ENCODE measurements at regions not wholly inside any gene's neighbourhood (a gene's known extent, or its start where the extent isn't known, plus 50 kb on each side); places are given as distances from the start of the nearest gene placed in this dataset.
"Not testable (repeated sequence)": the region's sequence is repeated elsewhere in the genome, so short reads cannot be mapped to it uniquely, and the experiment has no call there.

DNA sequence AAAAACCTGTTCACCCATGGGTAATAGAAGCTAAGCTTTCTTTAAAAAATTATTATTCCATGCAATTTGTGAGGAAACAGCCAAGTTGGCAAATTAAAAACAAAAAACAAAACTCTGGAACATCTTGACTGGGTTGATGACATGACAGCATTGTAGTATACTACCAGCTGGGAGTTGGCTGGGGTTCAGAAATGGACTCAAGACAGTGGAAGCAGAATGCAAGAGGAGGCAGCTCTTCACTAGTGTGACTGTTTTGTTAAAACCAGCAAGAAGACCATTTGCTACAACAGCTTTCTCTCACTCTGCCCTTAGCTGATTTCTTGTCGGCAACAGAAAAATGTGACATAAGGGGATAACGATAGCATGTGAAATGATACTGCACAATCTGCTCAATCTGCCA, 1298.9 kb upstream of the ADGRL4 start:
- TF ChIP-seq, protein P1, sequence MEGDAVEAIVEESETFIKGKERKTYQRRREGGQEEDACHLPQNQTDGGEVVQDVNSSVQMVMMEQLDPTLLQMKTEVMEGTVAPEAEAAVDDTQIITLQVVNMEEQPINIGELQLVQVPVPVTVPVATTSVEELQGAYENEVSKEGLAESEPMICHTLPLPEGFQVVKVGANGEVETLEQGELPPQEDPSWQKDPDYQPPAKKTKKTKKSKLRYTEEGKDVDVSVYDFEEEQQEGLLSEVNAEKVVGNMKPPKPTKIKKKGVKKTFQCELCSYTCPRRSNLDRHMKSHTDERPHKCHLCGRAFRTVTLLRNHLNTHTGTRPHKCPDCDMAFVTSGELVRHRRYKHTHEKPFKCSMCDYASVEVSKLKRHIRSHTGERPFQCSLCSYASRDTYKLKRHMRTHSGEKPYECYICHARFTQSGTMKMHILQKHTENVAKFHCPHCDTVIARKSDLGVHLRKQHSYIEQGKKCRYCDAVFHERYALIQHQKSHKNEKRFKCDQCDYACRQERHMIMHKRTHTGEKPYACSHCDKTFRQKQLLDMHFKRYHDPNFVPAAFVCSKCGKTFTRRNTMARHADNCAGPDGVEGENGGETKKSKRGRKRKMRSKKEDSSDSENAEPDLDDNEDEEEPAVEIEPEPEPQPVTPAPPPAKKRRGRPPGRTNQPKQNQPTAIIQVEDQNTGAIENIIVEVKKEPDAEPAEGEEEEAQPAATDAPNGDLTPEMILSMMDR (IDR thresholded peaks at IDR 0.05; ENCODE audit: extremely low read depth, insufficient read depth, missing control alignments) = no peak
- DNase-seq (ENCODE audit: low spot score) = no peak
- in situ Hi-C loops (cut with MboI; ENCODE audit: low pct_unique_long_range_greater_than_20kb, low sequenced_read_pairs, unreplicated experiment) = no loop called here

DNA sequence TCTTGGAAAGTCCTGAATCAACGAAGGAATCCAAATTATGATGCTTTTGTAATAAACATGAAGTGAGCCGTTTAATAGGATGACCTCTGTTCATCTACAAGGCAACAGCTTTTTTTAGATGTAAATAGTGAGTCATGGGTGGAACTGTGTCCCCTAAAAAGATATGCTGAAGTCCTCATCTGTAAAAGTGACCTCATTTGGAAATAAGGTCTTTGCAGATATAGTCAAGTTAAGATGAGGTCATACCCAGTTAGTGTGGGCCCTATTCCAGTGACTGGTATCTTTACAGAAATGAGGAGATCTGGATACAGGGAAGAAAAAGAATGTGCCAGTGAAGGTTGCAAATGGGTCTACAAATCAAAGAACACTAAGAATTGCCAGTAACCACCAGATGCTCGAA, 1287.3 kb upstream of the ADGRL4 start:
- in situ Hi-C loops (cut with MboI; ENCODE audit: low pct_unique_long_range_greater_than_20kb, low sequenced_read_pairs, unreplicated experiment) = no loop called here
- DNase-seq (ENCODE audit: low spot score) = no peak
- TF ChIP-seq, protein P1 (IDR thresholded peaks at IDR 0.05; ENCODE audit: extremely low read depth, insufficient read depth, missing control alignments) = no peak

DNA sequence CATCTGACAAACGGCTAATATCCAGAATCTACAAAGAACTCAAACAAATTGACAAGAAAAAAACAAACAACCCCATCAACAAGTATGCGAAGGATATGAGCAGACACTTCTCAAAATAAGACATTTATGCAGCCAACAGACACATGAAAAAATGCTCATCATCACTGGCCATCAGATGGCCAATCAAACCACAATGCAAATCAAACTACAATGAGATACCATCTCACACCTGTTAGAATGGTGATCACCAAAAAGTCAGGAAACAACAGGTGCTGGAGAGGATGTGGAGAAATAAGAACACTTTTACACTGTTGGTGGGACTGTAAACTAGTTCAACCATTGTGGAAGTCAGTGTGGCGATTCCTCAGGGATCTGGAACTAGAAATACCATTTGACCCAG, 1282.2 kb upstream of the ADGRL4 start:
- DNase-seq (ENCODE audit: low spot score); in situ Hi-C loops (cut with MboI; ENCODE audit: low pct_unique_long_range_greater_than_20kb, low sequenced_read_pairs, unreplicated experiment): not testable (repeated sequence)

DNA sequence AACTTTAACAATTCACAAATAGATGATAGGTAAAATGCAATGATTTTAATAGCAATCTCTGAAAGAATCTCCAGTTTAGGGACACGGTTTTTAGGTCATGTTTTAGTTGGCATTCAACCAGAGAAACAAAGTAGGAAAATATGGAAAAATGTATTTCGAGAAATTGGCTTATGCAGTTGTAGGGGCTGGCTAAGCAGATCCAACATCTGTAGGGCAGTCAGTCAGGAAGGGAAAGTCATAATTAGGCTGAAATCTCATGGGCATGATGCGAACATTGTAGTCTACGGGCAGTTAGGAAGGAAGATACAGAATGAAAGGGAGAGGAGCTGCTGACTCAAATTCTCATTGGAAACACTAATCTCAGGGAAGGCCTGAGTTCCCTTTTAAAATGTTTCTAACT, 1276.0 kb upstream of the ADGRL4 start:
- no peak for DNase-seq (ENCODE audit: low spot score)
- in situ Hi-C loops (cut with MboI; ENCODE audit: low pct_unique_long_range_greater_than_20kb, low sequenced_read_pairs, unreplicated experiment) = no loop called here
- TF ChIP-seq, protein P1 (IDR thresholded peaks at IDR 0.05; ENCODE audit: extremely low read depth, insufficient read depth, missing control alignments) = no peak

DNA sequence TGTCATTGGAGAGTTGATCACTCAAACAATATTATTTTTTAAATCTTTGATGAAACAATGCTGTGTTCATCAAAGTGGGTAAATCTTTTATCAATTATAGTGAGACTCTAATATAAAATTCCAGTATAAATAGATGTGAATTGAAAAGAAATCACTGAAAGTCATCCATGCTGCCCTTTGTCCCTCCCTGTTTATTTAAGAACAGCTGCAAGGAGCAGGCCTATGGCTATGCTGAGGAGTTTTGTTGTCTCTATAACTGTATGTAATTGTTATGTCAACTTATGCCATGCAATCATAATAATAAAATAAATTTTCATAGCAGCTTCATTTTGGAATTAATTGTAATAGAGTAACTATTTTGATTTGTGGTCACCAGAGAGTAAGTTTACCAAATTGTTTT, 1272.4 kb upstream of the ADGRL4 start:
- TF ChIP-seq, protein P1 (IDR thresholded peaks at IDR 0.05; ENCODE audit: extremely low read depth, insufficient read depth, missing control alignments) = no peak
- no peak for DNase-seq (ENCODE audit: low spot score)
- in situ Hi-C loops (cut with MboI; ENCODE audit: low pct_unique_long_range_greater_than_20kb, low sequenced_read_pairs, unreplicated experiment) = no loop called here

DNA sequence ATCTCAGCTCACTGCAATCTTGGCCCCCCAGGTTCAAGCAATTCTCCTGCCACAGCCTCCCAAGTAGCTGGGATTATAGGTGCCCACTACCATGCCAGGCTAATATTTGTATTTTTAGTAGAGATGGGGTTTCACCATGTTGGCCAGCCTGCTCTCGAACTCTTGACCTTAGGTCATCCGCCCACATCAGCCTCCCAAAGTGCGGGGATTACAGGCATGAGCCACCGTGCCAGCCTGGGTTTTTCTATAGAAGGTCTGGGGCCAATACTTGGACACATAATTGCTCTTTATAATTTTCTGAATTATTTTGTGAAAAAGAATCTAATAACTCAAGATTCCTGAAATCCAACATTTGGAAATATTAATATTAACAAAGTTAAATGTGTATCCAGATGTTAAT, 1267.7 kb upstream of the ADGRL4 start:
- in situ Hi-C loops (cut with MboI; ENCODE audit: low pct_unique_long_range_greater_than_20kb, low sequenced_read_pairs, unreplicated experiment) = no loop called here
- no peak for DNase-seq (ENCODE audit: low spot score)
- TF ChIP-seq, protein P1 (IDR thresholded peaks at IDR 0.05; ENCODE audit: extremely low read depth, insufficient read depth, missing control alignments) = no peak

DNA sequence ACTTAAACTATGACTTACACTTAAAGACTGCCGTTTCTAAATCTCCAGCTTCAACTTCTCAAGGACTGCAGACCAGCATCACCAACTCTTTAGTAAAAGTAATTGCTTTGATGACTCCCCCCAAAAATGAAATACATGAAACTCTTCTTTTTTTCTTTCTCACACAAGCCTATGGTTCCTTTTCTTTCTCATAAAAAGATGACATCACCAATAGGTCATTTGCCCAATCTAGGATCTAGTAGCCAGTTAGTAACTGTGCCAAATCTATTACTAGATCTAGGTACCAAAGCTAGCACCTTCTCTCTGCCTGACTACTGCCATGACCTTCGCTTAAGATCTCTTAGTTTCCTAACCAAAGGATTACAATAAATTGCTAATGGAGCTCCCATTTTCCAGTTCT, 1266.0 kb upstream of the ADGRL4 start:
- TF ChIP-seq, protein P1 (IDR thresholded peaks at IDR 0.05; ENCODE audit: extremely low read depth, insufficient read depth, missing control alignments) = no peak
- in situ Hi-C loops (cut with MboI; ENCODE audit: low pct_unique_long_range_greater_than_20kb, low sequenced_read_pairs, unreplicated experiment) = no loop called here
- DNase-seq (ENCODE audit: low spot score) = no peak

Measured in GM13977 (cell line).